PC-9 (cell line): ENCODE measurements at regions not wholly inside any gene's neighbourhood (a gene's known extent, or its start where the extent isn't known, plus 50 kb on each side); places are given as distances from the start of the nearest gene placed in this dataset.

Experiments
- EZH2 ChIP-seq: fragments of 200-600 bp; sonication (generic); IDR thresholded peaks from 2 replicates; pipeline ENCODE4 v1.8.0; 2017; ENCODE audit warnings: antibody characterized with exemption, low read depth
- TF ChIP-seq, protein P1 (sequence below): fragments of 200-600 bp; sonication (generic); conservative IDR thresholded peaks from 2 replicates; pipeline ENCODE4 v1.6.1; 2017; ENCODE audit warnings: mixed run types, antibody characterized with exemption, mild to moderate bottlenecking, moderate library complexity

DNA sequence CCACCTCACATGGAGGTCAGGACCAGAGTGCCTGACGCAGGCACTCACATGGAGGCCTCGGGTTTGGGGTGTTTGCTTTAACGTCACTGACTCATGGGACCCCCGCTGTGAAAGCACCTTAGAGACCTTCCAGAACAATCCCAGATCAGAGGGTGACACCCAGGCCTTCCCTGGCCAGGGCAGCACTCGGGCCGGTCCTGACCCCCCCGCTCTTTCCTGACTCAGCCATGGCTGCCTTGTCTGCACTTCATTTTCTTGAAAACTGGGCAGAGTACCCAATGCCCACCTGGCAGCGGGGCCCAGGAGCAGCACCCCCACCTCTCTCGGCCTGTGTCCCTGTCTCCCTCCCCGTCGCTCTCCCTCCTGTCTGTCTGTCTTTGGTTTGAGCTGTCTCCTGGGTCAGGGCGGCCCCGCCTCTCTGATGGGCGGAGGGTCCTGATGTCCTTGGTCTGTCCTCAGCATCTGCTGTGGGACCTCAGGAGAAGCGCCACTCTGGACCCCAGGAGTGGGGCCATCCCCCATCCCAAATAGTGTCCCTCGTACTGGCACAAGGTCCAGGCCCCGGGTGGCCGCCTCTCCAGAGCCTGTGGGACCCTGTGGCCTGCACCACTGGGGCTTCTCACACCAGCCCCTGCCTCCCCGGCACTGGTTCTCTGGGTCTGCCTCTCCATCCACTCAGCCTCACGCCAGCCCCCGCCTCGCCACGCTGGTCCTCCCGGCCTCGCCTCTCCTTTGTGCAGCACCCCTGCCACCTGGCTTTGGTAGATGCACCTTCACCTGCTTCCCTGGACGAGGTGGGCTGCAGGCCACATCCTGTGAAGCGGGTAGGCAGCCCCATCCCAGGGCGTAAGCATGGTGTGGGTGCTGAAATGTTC, 55.9 kb upstream of the ZNF469 start:
- TF ChIP-seq, protein P1, sequence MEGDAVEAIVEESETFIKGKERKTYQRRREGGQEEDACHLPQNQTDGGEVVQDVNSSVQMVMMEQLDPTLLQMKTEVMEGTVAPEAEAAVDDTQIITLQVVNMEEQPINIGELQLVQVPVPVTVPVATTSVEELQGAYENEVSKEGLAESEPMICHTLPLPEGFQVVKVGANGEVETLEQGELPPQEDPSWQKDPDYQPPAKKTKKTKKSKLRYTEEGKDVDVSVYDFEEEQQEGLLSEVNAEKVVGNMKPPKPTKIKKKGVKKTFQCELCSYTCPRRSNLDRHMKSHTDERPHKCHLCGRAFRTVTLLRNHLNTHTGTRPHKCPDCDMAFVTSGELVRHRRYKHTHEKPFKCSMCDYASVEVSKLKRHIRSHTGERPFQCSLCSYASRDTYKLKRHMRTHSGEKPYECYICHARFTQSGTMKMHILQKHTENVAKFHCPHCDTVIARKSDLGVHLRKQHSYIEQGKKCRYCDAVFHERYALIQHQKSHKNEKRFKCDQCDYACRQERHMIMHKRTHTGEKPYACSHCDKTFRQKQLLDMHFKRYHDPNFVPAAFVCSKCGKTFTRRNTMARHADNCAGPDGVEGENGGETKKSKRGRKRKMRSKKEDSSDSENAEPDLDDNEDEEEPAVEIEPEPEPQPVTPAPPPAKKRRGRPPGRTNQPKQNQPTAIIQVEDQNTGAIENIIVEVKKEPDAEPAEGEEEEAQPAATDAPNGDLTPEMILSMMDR = no peak
- no peak for TF ChIP-seq EZH2
